HG02981 (cell line): ENCODE measurements at regions not wholly inside any gene's neighbourhood (a gene's known extent, or its start where the extent isn't known, plus 50 kb on each side); places are given as distances from the start of the nearest gene placed in this dataset.
A peak's percentile ranks its signal among the peaks of the same experiment; 100 is the strongest.
"Not testable (repeated sequence)": the region's sequence is repeated elsewhere in the genome, so short reads cannot be mapped to it uniquely, and the experiment has no call there.

ENCODE experiments used
- ATAC-seq: cut with Tn5 transposase; IDR thresholded peaks from one replicate; pipeline ENCODE4 v1.9.1; 2021; ENCODE audit warnings: mild to moderate bottlenecking, moderate library complexity; ENCODE audit not compliant: unreplicated experiment

- no peak for ATAC-seq
Measured at GRCh38 chr1:228889289-228889688, 154.0 kb downstream of the RHOU start.

- ATAC-seq = no peak
Measured at GRCh38 chr1:228891272-228892034, 156.2 kb downstream of the RHOU start.

GRCh38 chr1:228892200-228892599 is 156.9 kb downstream of the RHOU start:
- not testable (repeated sequence) for ATAC-seq

- ATAC-seq = no peak
Measured at GRCh38 chr1:228894442-228894989, 159.2 kb downstream of the RHOU start.

- no peak for ATAC-seq
Measured at GRCh38 chr1:228897901-228898300, 162.6 kb downstream of the RHOU start.

- peak; percentile 88 for ATAC-seq
Measured at GRCh38 chr1:228898582-228898992, 163.3 kb downstream of the RHOU start.

- ATAC-seq = no peak
Measured at GRCh38 chr1:228899421-228899956, 164.2 kb downstream of the RHOU start.

- ATAC-seq = no peak
Measured at GRCh38 chr1:228900099-228900885, 165.0 kb downstream of the RHOU start.

- no peak for ATAC-seq
Measured at GRCh38 chr1:228900886-228901392, 165.7 kb downstream of the RHOU start.

GRCh38 chr1:228901936-228902681 is 166.8 kb downstream of the RHOU start:
- ATAC-seq = no peak

GRCh38 chr1:228902781-228903433 is 167.6 kb downstream of the RHOU start:
- no peak for ATAC-seq

GRCh38 chr1:228903434-228904071 is 168.3 kb downstream of the RHOU start:
- no peak for ATAC-seq

- ATAC-seq = no peak
Measured at GRCh38 chr1:228904222-228904621, 168.9 kb downstream of the RHOU start.

GRCh38 chr1:228905701-228906101 is 170.4 kb downstream of the RHOU start:
- no peak for ATAC-seq

- ATAC-seq = no peak
Measured at GRCh38 chr1:228906223-228906860, 171.1 kb downstream of the RHOU start.

GRCh38 chr1:228911225-228912210 is 176.2 kb downstream of the RHOU start:
- ATAC-seq = no peak

- no peak for ATAC-seq
Measured at GRCh38 chr1:228913626-228914414, 178.5 kb downstream of the RHOU start.
